ENCODE measurements at regions not wholly inside any gene's neighbourhood (a gene's known extent, or its start where the extent isn't known, plus 50 kb on each side); places are given as distances from the start of the nearest gene placed in this dataset.

DNA sequence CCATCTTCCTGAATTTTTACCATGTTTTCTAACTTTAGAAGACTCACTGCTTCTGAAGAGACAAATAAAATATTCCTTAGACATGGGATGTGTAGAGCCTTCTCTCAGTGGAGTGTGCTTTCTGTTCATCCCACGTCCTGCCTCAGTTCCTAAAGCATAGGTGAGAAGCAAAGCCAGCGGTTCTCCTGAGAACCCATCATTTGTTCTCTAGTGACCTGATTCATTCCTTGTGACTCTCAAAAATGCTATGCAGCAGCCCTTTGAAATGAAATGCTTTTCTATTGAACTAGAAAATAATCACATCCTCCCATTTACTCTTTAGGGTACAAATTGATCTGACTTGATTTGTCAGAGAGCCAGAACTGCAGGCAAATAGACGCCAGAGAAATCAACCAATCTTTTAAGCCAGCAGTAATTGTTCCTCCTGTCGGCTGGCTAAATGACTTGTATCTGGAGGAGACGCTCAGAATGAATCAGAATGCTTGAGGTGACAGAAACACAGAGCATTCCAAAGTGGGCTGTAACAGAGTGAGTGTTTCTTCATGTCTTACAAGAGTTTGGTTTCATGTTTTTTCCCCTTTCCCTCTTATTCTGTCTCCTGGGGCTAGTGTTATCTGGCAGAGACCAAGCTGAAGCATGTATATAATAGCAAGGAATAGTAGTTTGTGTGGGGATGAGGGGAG, 81.3 kb upstream of the TMEM178A start:
- no peak for TF ChIP-seq GATA3 (IDR thresholded peaks at IDR 0.05; ENCODE audit: low read depth, low read length)
- no peak for TF ChIP-seq GATA2 (IDR thresholded peaks at IDR 0.05; ENCODE audit: low read depth, low read length)
